NCI-H460 (cell line): ENCODE measurements at regions not wholly inside any gene's neighbourhood (a gene's known extent, or its start where the extent isn't known, plus 50 kb on each side); places are given as distances from the start of the nearest gene placed in this dataset.
"Not testable (repeated sequence)": the region's sequence is repeated elsewhere in the genome, so short reads cannot be mapped to it uniquely, and the experiment has no call there.

Experiments
- DNase-seq: peaks from one replicate; pipeline ENCODE4 v3.0.0-alpha.2; 2016; ENCODE audit warnings: low read depth; ENCODE audit errors: extremely low read depth

- no peak for DNase-seq
Observed at GRCh38 chr12:90619943-90620342, 335.0 kb downstream of the CCER1 start.

GRCh38 chr12:90618586-90618985 is 336.4 kb downstream of the CCER1 start:
- no peak for DNase-seq

DNA sequence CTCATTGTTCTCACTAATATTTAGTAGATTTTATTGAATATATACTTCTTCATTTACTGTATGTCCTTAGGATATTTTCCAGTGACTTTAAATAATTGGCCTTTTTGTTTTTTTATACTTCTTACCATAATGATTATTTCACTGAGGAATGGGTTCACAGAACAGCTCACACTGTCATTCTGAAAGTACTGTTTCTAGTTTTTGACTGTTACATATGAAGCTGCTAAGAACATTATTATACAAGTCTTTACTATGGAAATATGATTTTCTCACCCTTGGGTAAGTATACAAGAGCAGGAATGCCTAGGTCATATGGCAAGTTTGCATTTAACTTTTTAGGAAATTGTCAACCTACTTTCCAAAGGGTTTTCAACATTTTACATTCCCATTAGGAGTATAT is 343.1 kb downstream of the CCER1 start:
- no peak for DNase-seq

DNA sequence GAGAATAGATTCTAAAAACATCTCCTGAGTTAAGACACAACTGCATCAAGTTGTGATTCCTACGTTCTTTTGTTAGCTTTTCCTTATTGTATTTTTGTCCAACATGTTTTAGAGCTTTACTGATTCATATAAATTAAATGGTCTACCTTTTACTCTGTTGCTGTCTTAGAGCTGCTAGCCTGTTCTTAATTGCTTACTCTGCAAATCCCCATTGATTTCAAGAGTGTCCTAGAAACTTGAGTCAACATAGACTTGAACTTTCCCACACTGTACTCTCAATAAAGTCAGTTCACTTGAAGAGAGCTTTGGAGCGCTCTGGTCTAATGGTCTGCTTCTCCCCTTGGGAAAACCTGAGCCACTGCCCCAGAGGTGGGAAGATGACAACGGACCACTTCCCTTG is 343.9 kb downstream of the CCER1 start:
- DNase-seq = no peak

- no peak for DNase-seq
Observed at GRCh38 chr12:90593596-90594295, 361.2 kb downstream of the CCER1 start.

- no peak for DNase-seq
Observed at GRCh38 chr12:90589956-90590355, 365.0 kb downstream of the CCER1 start.

- no peak for DNase-seq
Observed at GRCh38 chr12:90585640-90586304, 369.2 kb downstream of the CCER1 start.

DNA sequence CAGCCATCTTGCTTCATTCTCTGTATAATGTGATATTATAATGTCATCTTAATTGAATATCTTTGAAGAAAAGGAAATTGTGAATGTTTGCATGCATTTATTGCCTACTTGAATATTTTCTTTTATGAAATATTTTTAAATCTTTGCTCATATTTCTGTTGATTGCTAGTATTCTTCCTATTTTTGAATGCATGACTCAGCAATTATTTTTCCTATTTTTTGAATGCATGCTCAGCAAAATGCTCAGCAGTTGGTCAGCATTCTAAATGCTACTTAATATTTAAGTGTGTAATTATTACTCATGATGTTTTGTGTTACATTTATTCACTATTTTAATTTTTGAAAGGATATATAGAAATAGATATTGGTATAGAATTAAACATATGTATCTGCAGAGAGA is 378.3 kb downstream of the CCER1 start:
- DNase-seq = no peak

DNA sequence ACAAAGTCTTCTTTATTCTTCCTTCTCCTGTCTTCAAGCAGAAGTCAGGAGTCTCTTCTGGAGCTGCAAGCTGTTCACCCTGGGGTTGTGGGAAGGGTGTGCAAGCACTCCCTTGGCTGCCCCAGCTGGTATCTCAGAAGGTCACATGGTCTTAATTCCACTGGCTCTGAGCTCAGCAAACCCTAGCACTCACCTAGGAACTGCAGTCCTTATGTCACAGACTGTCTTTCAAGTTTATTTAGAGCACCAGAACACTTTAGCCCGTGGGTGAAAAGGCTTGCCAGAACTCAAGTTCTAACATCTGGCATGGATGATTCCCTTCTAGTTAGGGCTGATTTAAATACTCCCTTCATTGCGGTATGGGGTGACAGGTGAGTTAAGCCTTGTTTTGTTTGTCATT is 379.0 kb downstream of the CCER1 start:
- no peak for DNase-seq

- no peak for DNase-seq
Observed at GRCh38 chr12:90574676-90575075, 380.3 kb downstream of the CCER1 start.

- DNase-seq = no peak
Observed at GRCh38 chr12:90572778-90573177, 382.2 kb downstream of the CCER1 start.

DNA sequence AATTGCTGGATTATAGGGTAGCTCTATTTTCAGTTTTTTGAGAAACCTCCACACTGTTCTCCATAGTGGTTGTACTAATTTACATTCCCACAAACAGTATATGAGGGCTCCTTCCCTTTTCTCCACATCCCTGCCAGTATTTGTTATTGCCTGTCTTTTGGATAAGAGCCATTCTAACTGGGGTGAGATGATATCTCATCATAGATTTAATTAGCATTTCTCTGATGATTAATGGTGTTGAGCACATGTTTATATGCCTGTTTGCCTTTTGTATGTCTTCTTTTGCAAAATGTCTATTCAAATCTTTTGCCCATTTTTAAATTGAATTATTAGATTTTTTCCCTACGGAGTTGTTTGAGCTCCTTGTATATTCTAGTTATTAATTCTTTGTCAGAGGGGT is 385.3 kb downstream of the CCER1 start:
- no peak for DNase-seq

DNA sequence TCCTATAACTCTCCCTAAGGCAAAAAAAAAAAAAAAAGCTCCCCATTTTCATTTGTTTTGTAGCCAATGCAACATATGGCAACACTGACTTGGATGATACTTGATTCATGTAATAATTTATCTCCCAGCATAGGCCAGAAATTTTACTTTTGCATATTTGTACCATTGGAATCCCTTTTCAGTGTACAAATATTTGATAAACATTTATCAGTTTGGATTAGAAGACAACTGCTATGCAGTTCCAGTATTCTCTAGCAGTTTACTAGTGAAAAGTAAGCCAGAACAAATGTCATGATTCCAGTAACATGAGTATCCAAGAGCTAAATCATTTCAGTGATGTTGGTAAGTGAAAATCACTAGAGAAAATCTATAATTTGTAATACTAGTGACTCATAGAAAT is 392.3 kb downstream of the CCER1 start:
- DNase-seq = no peak

DNA sequence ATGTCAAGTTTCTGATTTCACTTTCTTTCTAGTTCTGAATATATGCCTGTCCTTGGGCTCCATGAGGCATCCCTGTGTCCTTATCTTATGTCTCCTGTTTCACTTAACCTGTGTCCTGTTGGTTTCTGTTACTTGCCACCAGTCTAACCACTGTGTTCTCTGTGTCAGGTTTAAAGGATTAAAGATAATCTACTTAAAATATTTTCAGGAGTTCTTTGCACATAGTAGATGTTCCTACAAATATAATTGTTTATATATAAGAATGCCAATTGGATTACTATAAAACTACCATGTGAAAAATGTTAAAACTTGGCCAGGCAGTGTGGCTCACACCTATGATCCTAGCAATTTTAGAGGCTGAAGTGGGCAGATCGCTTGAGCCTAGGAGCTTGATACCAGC is 406.4 kb downstream of the CCER1 start:
- no peak for DNase-seq

DNA sequence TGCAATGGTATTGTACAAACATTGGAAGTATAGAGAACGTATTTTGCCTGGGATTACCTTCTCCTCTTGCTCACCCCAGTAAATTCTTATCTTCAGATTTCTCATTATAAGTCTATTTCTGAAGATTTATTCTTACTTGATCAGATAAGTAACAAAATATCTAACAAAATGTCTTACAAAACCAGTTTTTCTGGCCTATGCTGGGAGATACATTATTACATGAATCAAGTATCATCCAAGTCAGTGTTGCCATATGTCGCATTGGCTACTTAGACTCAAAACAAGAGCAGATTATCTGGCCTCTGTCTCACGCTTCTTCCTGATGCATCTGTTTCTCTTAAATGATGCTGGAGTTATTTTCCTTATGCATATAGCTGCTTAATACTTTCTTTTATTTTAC is 408.5 kb downstream of the CCER1 start:
- DNase-seq = no peak

DNA sequence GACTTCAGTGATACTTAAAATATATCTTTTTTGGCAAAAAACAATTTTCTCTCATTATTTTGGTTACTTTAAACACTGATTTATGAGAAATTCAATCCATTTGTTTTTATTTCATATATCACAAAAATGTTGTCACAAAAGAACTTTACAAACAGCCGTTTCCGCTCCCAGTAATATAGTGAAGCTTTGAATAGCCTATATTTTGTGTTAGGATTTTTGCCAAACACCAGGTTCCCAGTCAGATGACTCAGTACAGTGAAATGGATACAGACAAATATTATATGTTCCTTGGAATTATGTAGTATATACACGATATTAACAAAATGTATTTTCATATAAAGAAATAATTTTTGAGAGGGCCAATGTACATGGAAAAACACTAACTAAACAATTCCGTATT is 411.1 kb downstream of the CCER1 start:
- DNase-seq = no peak

- DNase-seq = no peak
Observed at GRCh38 chr12:90543374-90543773, 411.6 kb downstream of the CCER1 start.

GRCh38 chr12:90542852-90543251 is 412.1 kb downstream of the CCER1 start:
- not testable (repeated sequence) for DNase-seq

- not testable (repeated sequence) for DNase-seq
Observed at GRCh38 chr12:90533828-90534227, 421.1 kb downstream of the CCER1 start.

- DNase-seq = no peak
Observed at GRCh38 chr12:90520002-90520734, 434.8 kb downstream of the CCER1 start.

DNA sequence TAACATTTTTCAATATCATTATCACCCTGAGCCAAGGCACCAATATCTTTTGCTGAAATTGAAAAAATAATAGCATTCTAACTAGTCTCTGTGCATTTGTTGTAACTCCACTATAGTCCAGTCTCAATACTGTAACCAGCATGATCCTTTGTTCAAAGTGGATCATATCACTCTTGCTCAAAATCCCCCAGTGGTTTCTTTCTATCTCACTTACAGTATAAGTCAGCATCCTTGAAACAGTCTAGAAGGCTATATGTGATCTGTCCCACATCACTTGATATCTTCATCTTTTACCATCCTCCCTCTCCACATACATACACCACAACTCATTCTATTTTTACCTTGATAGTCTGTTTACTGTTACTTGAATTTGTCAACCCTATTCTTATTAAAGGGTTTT is 435.7 kb downstream of the CCER1 start:
- DNase-seq = no peak
